Heart right ventricle (tissue), 16 donors: ENCODE measurements at regions not wholly inside any gene's neighbourhood (a gene's known extent, or its start where the extent isn't known, plus 50 kb on each side); places are given as distances from the start of the nearest gene placed in this dataset.

Source experiments
- ATAC-seq, 8 donors: fragments of 200-7000 bp; cut with Tn5 transposase; one replicate each; pipeline ENCODE4 v1.9.1; 2020; ENCODE audit warnings: mild to moderate bottlenecking in 8 of 8, moderate library complexity in 8 of 8, moderate number of reproducible peaks in 1 of 8
- DNase-seq, 2 donors: peaks; one replicate each; pipeline ENCODE4 v3.0.0-alpha.2; 2020
- H3K27ac ChIP-seq, 10 donors: fragments of 200-600 bp; sonication (generic) in 2 of 10; one replicate each; pipeline versions ENCODE4 v1.5.0 to v1.8.0; 2020 to 2022; ENCODE audit warnings: mild to moderate bottlenecking in 3 of 10
- H3K27me3 ChIP-seq, 7 donors: fragments of 200-600 bp; one replicate each; pipeline ENCODE4 v1.8.0; 2021 to 2022; ENCODE audit warnings: mild to moderate bottlenecking in 2 of 7
- H3K36me3 ChIP-seq, 9 donors: fragments of 200-600 bp; sonication (generic) in 1 of 9; one replicate each; pipeline versions ENCODE4 v1.5.0 to v1.8.0; 2020 to 2022; ENCODE audit warnings: mild to moderate bottlenecking in 2 of 9
- H3K4me1 ChIP-seq, 9 donors: fragments of 200-600 bp; sonication (generic) in 1 of 9; one replicate each; pipeline versions ENCODE4 v1.5.0 to v1.8.0; 2020 to 2022; ENCODE audit warnings: mild to moderate bottlenecking in 4 of 9
- H3K4me3 ChIP-seq, 10 donors: fragments of 200-600 bp; sonication (generic) in 2 of 10; one replicate each; pipeline versions ENCODE4 v1.5.0 to v1.8.0; 2020 to 2022; ENCODE audit warnings: mild to moderate bottlenecking in 7 of 10, moderate library complexity in 2 of 10
- H3K9me3 ChIP-seq, 11 donors: fragments of 200-600 bp in 10 of 11; sonication (generic) in 2 of 11; one replicate each; pipeline versions ENCODE4 v1.5.0 to v1.8.0; 2013 to 2022; ENCODE audit warnings: mild to moderate bottlenecking in 2 of 11, control low read depth in 1 of 11, moderate library complexity in 1 of 11
- WGBS, 2 donors: extraction: QIAGEN DNeasy Blood & Tissue Kit; methylation state at CpG; one replicate each; pipeline ENCODE4 v1.1.7; 2013; ENCODE audit warnings: inconsistent platforms in 1 of 2; 5-methylcytosine and 5-hydroxymethylcytosine counted together
- intact Hi-C, 10 donors: fragments of 100-400 bp; cut with DNase I; formaldehyde crosslinking; loops; one replicate each; pipeline versions ENCODE4 v1.11.1 to v1.14.2; 2022
- TF ChIP-seq, protein P1 (sequence below), 9 donors: fragments of 200-600 bp; sonication (generic) in 2 of 9; IDR thresholded peaks; one replicate each; pipeline versions ENCODE4 v1.5.0 to v1.8.0; 2021 to 2022; ENCODE audit warnings: antibody characterized with exemption in 9 of 9, mild to moderate bottlenecking in 5 of 9, moderate library complexity in 1 of 9
- donor health status: Arrhythmogenic right ventricular cardiomyopathy.
- donor health status: ischemic (EF 13 %, LVEDD 7.1; RV severe dilation, severe dysfunction).
- donor health status: healthy with polysubstance abuse.
- donor health status: DM: no; HTN: yes; CAD: no.
- donor health status: DM: no; HTN: no; CAD: no.
- donor health status: ischemic (EF 25% LVEDD 6.9; RV normal size, moderate dysfunction).
- donor health status: ischemic (EF 25% LVEDD 5.7; RV mildly dilated, moderate dysfunction).
- donor health status: healthy.
- donor health status: DM: yes; HTN: yes; CAD: no.
- donor health status: Ischemic cardiomyopathy.
- donor health status: ischemic (EF 35%, LVEDD 5.7; RV mildly dilated, moderate dysfunction).
- donor health status: nonischemic (EF 11% LVEDD 7.7; RV severe dilation, severe dysfunction).
- donor health status: DM: yes; HTN: yes; CAD: no.
- donor health status: PGD.
- donor health status: ischemic (EF 29% LVEDD 5.4; RV normal size, mild dysfunction).
- donor health status: nonischemic (EF 23%, LVEDD 6.1; RV moderate dilation, normal function).

DNA sequence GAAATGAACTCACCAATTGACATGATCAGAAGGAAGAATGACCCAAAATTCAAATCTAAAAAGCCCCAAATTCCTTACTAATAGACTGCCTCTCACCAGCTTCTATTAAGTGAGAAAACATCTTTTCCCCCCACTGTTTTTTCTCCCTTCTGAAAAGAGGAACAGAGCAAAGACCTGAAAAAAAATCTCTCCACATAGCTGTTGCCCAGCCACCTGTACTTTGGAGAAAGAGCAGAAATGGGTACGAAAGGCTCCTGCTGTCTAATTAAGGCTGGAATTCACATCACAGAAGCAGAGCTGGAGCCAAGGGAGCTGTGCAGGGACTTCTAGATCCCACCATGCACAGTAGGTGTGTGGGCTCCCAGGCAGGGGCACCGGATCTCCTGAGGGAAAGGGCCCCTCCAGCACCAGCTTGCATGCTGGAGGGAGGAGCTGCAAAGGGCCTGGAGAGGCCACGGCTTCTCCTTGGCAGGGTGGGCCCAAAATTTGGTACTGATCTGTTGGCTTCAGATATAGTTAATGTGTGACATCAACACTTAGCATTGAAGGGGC lies 73.2 kb upstream of the DUSP22 start:
- no peak overlapping the region for H3K4me3 ChIP-seq
- DNase-seq: no peak
- H3K27me3 ChIP-seq: peaks cover 0 to 22% (median 0%) of the 10 kb centered on the region in 7 donors
- H3K27ac ChIP-seq: no peak overlapping the region
- TF ChIP-seq, protein P1, sequence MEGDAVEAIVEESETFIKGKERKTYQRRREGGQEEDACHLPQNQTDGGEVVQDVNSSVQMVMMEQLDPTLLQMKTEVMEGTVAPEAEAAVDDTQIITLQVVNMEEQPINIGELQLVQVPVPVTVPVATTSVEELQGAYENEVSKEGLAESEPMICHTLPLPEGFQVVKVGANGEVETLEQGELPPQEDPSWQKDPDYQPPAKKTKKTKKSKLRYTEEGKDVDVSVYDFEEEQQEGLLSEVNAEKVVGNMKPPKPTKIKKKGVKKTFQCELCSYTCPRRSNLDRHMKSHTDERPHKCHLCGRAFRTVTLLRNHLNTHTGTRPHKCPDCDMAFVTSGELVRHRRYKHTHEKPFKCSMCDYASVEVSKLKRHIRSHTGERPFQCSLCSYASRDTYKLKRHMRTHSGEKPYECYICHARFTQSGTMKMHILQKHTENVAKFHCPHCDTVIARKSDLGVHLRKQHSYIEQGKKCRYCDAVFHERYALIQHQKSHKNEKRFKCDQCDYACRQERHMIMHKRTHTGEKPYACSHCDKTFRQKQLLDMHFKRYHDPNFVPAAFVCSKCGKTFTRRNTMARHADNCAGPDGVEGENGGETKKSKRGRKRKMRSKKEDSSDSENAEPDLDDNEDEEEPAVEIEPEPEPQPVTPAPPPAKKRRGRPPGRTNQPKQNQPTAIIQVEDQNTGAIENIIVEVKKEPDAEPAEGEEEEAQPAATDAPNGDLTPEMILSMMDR (IDR thresholded peaks at IDR 0.05): no peak
- peaks cover 0 to 29% (median 0%) of the 10 kb centered on the region in 9 donors for H3K4me1 ChIP-seq
- peaks cover 0 to 5% (median 0%) of the 10 kb centered on the region in 11 donors for H3K9me3 ChIP-seq
- ATAC-seq: no peak
- 86 to 89% methylated on average over 3 of the region's 3 CpGs for WGBS, 2 donors
- H3K36me3 ChIP-seq: no peaks in the 10 kb centered on the region
- intact Hi-C loops: loop anchor here in 1 of 10 donors (10.0 kb wide), 1 partner anchor 186 kb away; no protein-coding TSS in a partner anchor

DNA sequence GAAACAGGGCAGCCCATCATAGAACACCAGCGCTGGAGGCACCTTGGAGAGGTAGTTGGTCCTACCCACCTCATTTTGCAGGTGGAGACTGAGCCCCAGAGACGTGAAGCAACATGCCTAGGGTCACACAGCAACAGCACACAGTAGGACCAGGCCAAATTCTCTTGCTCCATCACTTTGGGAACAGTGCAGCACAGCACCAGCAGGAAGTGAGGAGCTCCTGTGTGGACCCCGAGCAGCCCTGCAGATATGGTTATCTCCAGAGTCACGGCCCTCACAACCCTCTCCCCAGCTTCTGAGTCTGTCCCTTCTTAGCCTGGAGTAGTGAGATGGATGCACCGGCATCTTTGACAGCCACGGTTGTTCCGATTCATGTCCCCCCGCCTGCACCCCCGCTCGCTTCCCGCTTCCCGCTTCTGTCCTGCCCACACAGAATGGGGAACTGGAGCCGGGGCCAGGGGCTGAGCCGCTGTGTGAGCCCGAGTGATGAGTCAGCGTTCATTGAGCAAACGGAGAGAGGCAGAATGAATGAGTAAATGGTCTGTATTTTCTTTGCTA lies 72.6 kb upstream of the DUSP22 start:
- intact Hi-C loops: loop anchor here in 1 of 10 donors (10.0 kb wide), 1 partner anchor 185 kb away; no protein-coding TSS in a partner anchor
- TF ChIP-seq, protein P1 (IDR thresholded peaks at IDR 0.05): no peak
- Histone ChIP-seq H3K4me1 (peaks cover 0 to 32% (median 0%) of the 10 kb centered on the region in 9 donors), H3K4me3 (no peak overlapping the region), H3K9me3 (no peaks in the 10 kb centered on the region), H3K36me3 (no peaks in the 10 kb centered on the region), H3K27me3 (peaks cover 0 to 22% (median 0%) of the 10 kb centered on the region in 7 donors), H3K27ac (no peak overlapping the region)
- DNase-seq (peak; percentile 51 to 58), ATAC-seq (peak in 6 of 8 donors; percentile 50 to 84 (median 66))
- 60 to 64% methylated on average over 17 of the region's 17 CpGs for WGBS, 2 donors

DNA sequence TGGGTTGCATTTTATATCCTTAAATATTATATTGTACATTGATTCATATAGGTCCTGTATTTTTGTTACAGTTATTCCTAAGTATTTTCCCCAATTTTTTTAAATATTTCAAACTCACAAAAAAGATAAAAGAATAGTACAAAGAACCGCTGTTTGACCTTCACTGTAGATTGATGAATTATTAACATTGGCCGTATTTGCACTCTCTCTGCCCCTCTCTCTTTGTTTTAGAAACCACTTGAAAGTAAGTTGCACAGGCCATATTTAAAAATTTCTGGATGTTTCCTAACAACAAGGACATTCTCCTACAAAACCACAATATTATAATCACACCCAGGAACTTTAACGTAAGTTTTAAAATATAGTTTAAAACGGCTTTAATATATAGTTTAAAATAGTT lies 72.0 kb upstream of the DUSP22 start:
- DNase-seq (no peak), ATAC-seq (no peak)
- 94 to 95% methylated on average over 4 of the region's 4 CpGs for WGBS, 2 donors
- TF ChIP-seq, protein P1 (IDR thresholded peaks at IDR 0.05): no peak
- Histone ChIP-seq H3K4me3 (no peak overlapping the region), H3K9me3 (no peaks in the 10 kb centered on the region), H3K36me3 (no peaks in the 10 kb centered on the region), H3K27ac (no peak overlapping the region), H3K27me3 (peaks cover 0 to 22% (median 0%) of the 10 kb centered on the region in 7 donors), H3K4me1 (peaks cover 0 to 38% (median 4%) of the 10 kb centered on the region in 9 donors)
- intact Hi-C loops: no loop called here

DNA sequence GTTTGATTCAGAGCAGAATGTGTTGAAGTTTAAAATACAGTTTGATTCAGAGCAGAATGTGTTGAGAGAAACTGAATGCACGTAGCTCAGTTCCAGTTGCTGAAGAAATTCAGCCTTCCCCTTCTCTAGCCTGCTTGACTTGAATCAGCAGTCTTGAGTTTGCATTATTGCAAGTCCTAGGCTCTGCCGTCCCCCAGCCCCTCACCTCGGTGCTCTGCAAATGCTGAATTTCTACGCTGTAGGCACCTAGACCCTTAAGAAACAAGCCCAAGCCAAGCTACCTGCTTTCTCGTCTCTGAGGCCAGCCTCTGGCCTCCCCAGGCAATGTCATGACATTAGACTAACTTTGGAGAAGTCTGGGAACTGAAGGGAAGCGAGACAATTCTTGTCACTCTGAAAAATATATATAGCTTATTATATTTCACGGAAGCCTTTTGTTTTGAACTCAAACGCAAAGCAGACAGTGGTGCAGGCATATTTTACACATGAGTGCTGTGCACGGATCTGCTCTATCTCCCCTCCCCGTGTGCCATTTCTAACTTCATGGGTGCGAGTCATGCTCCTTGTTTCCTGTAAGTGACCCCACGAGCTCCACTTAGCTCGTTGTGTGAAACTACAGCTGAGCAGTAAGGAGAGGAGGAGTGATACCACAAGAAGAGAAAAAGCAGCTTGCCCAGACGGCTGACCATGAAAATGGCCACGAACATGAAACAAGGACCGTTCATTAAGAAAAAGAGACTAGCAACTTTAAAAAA lies 71.4 kb upstream of the DUSP22 start:
- WGBS, 2 donors: 66 to 69% methylated on average over 16 of the region's 16 CpGs
- no peaks in the 10 kb centered on the region for H3K36me3 ChIP-seq
- ATAC-seq (no peak), DNase-seq (no peak)
- TF ChIP-seq, protein P1 (IDR thresholded peaks at IDR 0.05): no peak
- intact Hi-C loops: no loop called here
- peaks cover 0 to 43% (median 6%) of the 10 kb centered on the region in 9 donors for H3K4me1 ChIP-seq
- peak overlapping the region in 1 of 10 donors; percentile 55 for H3K27ac ChIP-seq
- H3K4me3 ChIP-seq: no peak overlapping the region
- peaks cover 0 to 22% (median 3%) of the 10 kb centered on the region in 7 donors for H3K27me3 ChIP-seq
- H3K9me3 ChIP-seq: no peaks in the 10 kb centered on the region
